PC-9 (cell line): ENCODE measurements at regions not wholly inside any gene's neighbourhood (a gene's known extent, or its start where the extent isn't known, plus 50 kb on each side); places are given as distances from the start of the nearest gene placed in this dataset.

ENCODE experiments used
- BruUV-seq: library from RNA; stranded (reverse); fragments of 400-500 nt; replicated peaks from 2 replicates; lab custom pipeline; 2021; lab: Mats Ljungman, UMichigan
- CTCF ChIA-PET: fragments of 300-600 bp; sonication (Branson Sonifier 250); formaldehyde crosslinking; loops from one replicate; lab custom pipeline; 2022; ENCODE audit warnings: antibody characterized with exemption; lab: Charles Lee
- POLR2A ChIA-PET: fragments of 300-600 bp; sonication (Branson Sonifier 250); formaldehyde crosslinking; loops from one replicate; lab custom pipeline; 2022; ENCODE audit warnings: antibody characterized with exemption; ENCODE audit not compliant: unreplicated experiment; lab: Charles Lee
- DNase-seq, 2 experiments: peaks; one replicate each; pipeline versions ENCODE4 v3.0.0 to v3.0.0-alpha.2; 2015 to 2022; ENCODE audit warnings: mixed read lengths in 1 of 2
- H2AFZ ChIP-seq: fragments of 200-600 bp; sonication (generic); 2 replicates; pipeline ENCODE4 v1.8.1; 2017; ENCODE audit warnings: antibody characterized with exemption
- H3F3A ChIP-seq: fragments of 200-600 bp; sonication (generic); 2 replicates; pipeline ENCODE4 v1.8.1; 2017; ENCODE audit warnings: antibody characterized with exemption, mild to moderate bottlenecking, low read depth; ENCODE audit not compliant: insufficient read depth
- H3K27ac ChIP-seq: fragments of 200-600 bp; sonication (generic); 2 replicates; pipeline ENCODE4 v1.6.1; 2016; ENCODE audit warnings: mixed run types
- H3K27me3 ChIP-seq: fragments of 200-600 bp; sonication (generic); 2 replicates; pipeline ENCODE4 v1.6.1; 2016; ENCODE audit warnings: low read depth, mixed run types; ENCODE audit not compliant: insufficient read depth
- H3K36me3 ChIP-seq: fragments of 200-600 bp; sonication (generic); 2 replicates; pipeline ENCODE4 v1.6.1; 2016; ENCODE audit warnings: low read depth, mixed run types
- H3K4me1 ChIP-seq: fragments of 200-600 bp; sonication (generic); replicated peaks from 2 replicates; pipeline ENCODE4 v1.6.1; 2016; ENCODE audit warnings: mixed run types; ENCODE audit not compliant: insufficient read depth
- H3K4me2 ChIP-seq: fragments of 200-600 bp; sonication (generic); 2 replicates; pipeline ENCODE4 v1.6.1; 2017; ENCODE audit warnings: mixed run types
- H3K4me3 ChIP-seq: fragments of 200-600 bp; sonication (generic); 2 replicates; pipeline ENCODE4 v1.6.1; 2016; ENCODE audit warnings: mixed run types
- H3K79me2 ChIP-seq: fragments of 200-600 bp; sonication (generic); 2 replicates; pipeline ENCODE4 v1.6.1; 2017; ENCODE audit warnings: low read depth, mixed run types
- H3K9me2 ChIP-seq: fragments of 200-600 bp; sonication (generic); 2 replicates; pipeline ENCODE4 v1.8.1; 2017; ENCODE audit warnings: mild to moderate bottlenecking; ENCODE audit not compliant: insufficient read depth
- H3K9me3 ChIP-seq: fragments of 200-600 bp; sonication (generic); 2 replicates; pipeline ENCODE4 v1.8.1; 2016; ENCODE audit warnings: low read depth; ENCODE audit not compliant: insufficient read depth
- H4K20me1 ChIP-seq: fragments of 200-600 bp; sonication (generic); 2 replicates; pipeline ENCODE4 v1.8.1; 2017; ENCODE audit not compliant: insufficient read depth
- EZH2 ChIP-seq: fragments of 200-600 bp; sonication (generic); IDR thresholded peaks from 2 replicates; pipeline ENCODE4 v1.8.0; 2017; ENCODE audit warnings: antibody characterized with exemption, low read depth
- intact Hi-C: fragments of 100-400 bp; cut with micrococcal nuclease; formaldehyde crosslinking; loops from one replicate; pipeline ENCODE4 v1.10.0; 2022; ENCODE audit not compliant: unreplicated experiment
- TF ChIP-seq, protein P1 (sequence below): fragments of 200-600 bp; sonication (generic); conservative IDR thresholded peaks from 2 replicates; pipeline ENCODE4 v1.6.1; 2017; ENCODE audit warnings: mixed run types, antibody characterized with exemption, mild to moderate bottlenecking, moderate library complexity

GRCh38 chr5:125639858-125640257, 783.4 kb upstream of the GRAMD2B start:
- no peaks in the 10 kb centered on the region for H3K36me3 ChIP-seq
- no peak overlapping the region for H3K4me2 ChIP-seq
- no peak for DNase-seq
- ChIA-PET POLR2A (no interaction called here), CTCF (no interaction called here)
- H3K4me1 ChIP-seq, result no peaks in the 10 kb centered on the region
- H3K27me3 ChIP-seq, result no peaks in the 10 kb centered on the region
- no peak overlapping the region for H3K4me3 ChIP-seq
- H3K9me2 ChIP-seq, result no peaks in the 10 kb centered on the region
- no TSS peak for BruUV-seq
- TF ChIP-seq, protein P1, sequence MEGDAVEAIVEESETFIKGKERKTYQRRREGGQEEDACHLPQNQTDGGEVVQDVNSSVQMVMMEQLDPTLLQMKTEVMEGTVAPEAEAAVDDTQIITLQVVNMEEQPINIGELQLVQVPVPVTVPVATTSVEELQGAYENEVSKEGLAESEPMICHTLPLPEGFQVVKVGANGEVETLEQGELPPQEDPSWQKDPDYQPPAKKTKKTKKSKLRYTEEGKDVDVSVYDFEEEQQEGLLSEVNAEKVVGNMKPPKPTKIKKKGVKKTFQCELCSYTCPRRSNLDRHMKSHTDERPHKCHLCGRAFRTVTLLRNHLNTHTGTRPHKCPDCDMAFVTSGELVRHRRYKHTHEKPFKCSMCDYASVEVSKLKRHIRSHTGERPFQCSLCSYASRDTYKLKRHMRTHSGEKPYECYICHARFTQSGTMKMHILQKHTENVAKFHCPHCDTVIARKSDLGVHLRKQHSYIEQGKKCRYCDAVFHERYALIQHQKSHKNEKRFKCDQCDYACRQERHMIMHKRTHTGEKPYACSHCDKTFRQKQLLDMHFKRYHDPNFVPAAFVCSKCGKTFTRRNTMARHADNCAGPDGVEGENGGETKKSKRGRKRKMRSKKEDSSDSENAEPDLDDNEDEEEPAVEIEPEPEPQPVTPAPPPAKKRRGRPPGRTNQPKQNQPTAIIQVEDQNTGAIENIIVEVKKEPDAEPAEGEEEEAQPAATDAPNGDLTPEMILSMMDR, result no peak
- TF ChIP-seq EZH2, result no peak
- no peaks in the 10 kb centered on the region for H3F3A ChIP-seq
- no peak overlapping the region for H3K27ac ChIP-seq
- no peak overlapping the region for H2AFZ ChIP-seq
- intact Hi-C loops, result no loop called here
- no peaks in the 10 kb centered on the region for H3K9me3 ChIP-seq
- H3K79me2 ChIP-seq, result no peaks in the 10 kb centered on the region
- H4K20me1 ChIP-seq, result no peaks in the 10 kb centered on the region

DNA sequence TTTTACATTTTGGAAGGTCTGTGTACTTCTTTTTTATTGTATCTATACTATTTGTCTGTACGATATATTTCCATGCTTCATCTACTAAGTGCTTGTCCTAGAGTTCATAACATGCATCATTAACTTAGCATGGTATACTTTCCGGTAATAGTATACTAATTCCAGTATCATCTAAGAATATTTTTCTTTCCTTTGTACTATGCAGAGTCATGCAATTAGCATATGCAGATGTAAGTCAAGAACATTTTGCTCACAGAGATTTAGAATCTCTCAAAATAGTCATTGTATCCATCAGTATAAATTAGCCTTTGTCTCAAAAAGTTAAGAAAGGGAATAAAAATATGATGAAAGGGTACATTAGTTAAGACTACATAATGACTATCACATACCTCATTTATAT, 770.4 kb upstream of the GRAMD2B start:
- no peak for DNase-seq
- Histone ChIP-seq H3K9me3 (no peaks in the 10 kb centered on the region), H4K20me1 (no peaks in the 10 kb centered on the region), H3K4me1 (no peaks in the 10 kb centered on the region), H3K4me2 (no peak overlapping the region), H3K36me3 (no peaks in the 10 kb centered on the region), H3K79me2 (no peaks in the 10 kb centered on the region), H3K4me3 (no peak overlapping the region), H3K27ac (no peak overlapping the region), H3K9me2 (no peaks in the 10 kb centered on the region), H3F3A (no peaks in the 10 kb centered on the region), H2AFZ (no peak overlapping the region), H3K27me3 (no peaks in the 10 kb centered on the region)
- ChIA-PET POLR2A (no interaction called here), CTCF (no interaction called here)
- BruUV-seq, result no TSS peak
- intact Hi-C loops, result no loop called here
- TF ChIP-seq, protein P1, result no peak
- no peak for TF ChIP-seq EZH2

DNA sequence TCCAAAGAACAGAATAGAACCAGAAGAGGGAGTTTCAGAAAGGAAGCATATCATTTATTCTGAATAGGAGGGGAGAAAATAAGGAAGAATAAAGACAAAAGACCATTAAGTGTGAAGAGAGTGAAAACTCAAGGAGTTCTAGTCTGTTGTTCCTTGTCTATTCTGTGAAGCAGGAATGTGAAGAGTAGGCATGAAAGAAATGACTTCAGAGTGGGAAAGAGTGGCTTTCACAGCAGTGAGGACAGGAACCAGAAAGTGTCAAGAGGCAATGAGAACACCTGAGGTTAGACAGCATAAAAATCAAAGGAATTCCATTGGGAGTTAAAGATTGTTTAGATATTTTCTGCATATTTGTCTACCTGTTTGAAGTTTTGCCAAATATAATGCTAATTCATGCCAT, 768.8 kb upstream of the GRAMD2B start:
- Histone ChIP-seq H3K36me3 (no peaks in the 10 kb centered on the region), H3K27ac (no peak overlapping the region), H3F3A (no peaks in the 10 kb centered on the region), H4K20me1 (no peaks in the 10 kb centered on the region), H3K79me2 (no peaks in the 10 kb centered on the region), H3K4me2 (no peak overlapping the region), H3K9me2 (no peaks in the 10 kb centered on the region), H3K4me3 (no peak overlapping the region), H3K9me3 (no peaks in the 10 kb centered on the region), H3K4me1 (no peaks in the 10 kb centered on the region), H3K27me3 (no peaks in the 10 kb centered on the region), H2AFZ (no peak overlapping the region)
- no TSS peak for BruUV-seq
- no peak for DNase-seq
- intact Hi-C loops, result no loop called here
- POLR2A ChIA-PET, result no interaction called here
- TF ChIP-seq, protein P1, result no peak
- TF ChIP-seq EZH2, result no peak
- CTCF ChIA-PET, result no interaction called here
